ENCODE measurements at regions not wholly inside any gene's neighbourhood (a gene's known extent, or its start where the extent isn't known, plus 50 kb on each side); places are given as distances from the start of the nearest gene placed in this dataset.
A peak's percentile ranks its signal among the peaks of the same experiment; 100 is the strongest.

DNA sequence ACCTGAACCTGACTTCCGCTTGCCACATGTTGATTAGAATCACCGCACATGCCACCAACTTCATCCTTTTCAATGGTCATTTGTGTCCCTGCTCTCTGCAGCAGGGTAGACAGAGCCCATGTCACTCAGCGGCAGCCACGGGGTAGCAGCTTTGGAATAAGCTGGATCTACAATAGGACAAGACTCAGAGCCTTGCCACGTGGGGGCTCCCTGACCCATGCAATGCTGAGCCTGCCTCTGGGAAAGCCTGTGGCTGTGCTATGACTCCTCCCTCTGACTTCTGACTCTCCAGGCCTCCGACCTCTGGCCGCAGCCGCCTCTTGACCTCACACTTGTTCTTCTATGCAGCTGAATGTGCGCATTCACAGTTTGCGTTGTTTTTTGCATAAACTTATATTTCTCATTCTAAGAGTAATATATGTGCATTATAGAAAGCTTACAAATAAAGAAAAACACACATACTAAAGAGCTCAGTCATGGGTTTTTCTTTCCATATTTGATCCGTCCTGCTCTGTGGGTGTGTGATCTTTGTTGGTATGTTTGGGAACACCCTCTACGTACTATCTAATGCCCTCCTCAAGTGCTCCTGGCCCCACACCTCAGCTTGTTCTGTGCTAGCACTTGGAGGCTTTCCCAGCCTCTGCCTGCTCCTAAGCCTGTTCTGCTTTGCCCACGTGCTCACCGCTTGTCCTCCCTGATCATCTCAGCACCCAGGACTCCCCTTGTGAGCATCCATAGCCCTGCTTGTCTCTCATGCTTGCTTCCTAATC, 198.0 kb upstream of the MKI67 start:
- peak; percentile 92 for TF ChIP-seq ZSCAN22 (CRISPR knock-in tag; IDR thresholded peaks at IDR 0.05)
- TF ChIP-seq STAG1 (CRISPR knock-in tag; IDR thresholded peaks at IDR 0.05): peak; percentile 70
- no peak for TF ChIP-seq ZFP90 (CRISPR knock-in tag; IDR thresholded peaks at IDR 0.05; ENCODE audit: borderline replicate concordance)
- TF ChIP-seq, protein P1, sequence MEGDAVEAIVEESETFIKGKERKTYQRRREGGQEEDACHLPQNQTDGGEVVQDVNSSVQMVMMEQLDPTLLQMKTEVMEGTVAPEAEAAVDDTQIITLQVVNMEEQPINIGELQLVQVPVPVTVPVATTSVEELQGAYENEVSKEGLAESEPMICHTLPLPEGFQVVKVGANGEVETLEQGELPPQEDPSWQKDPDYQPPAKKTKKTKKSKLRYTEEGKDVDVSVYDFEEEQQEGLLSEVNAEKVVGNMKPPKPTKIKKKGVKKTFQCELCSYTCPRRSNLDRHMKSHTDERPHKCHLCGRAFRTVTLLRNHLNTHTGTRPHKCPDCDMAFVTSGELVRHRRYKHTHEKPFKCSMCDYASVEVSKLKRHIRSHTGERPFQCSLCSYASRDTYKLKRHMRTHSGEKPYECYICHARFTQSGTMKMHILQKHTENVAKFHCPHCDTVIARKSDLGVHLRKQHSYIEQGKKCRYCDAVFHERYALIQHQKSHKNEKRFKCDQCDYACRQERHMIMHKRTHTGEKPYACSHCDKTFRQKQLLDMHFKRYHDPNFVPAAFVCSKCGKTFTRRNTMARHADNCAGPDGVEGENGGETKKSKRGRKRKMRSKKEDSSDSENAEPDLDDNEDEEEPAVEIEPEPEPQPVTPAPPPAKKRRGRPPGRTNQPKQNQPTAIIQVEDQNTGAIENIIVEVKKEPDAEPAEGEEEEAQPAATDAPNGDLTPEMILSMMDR (CRISPR knock-in tag; IDR thresholded peaks at IDR 0.05): peak; percentile 56
- H3K4me2 ChIP-seq (ENCODE audit: low read depth, low read length): no peak overlapping the region
- DNase-seq (ENCODE audit: low spot score) (peak; percentile 18), ATAC-seq (peak; percentile 93), FAIRE-seq (no peak)
- 0 out of 5 replicates have a peak, but pooled peaks cover 0 to 3% of the 10 kb centered on the region in 2 experiments for H3K27me3 ChIP-seq (ENCODE audit: control insufficient read depth in 1 of 2, insufficient read depth in 2 of 2, low read length in 2 of 2)
- in situ Hi-C loops (cut with HindIII; ENCODE audit: extremely low pct_ligation_motif_present, low pct_unique_long_range_greater_than_20kb) (no loop called here), intact Hi-C loops (cut with micrococcal nuclease; ENCODE audit: unreplicated experiment) (no loop called here)
- no peak overlapping the region for H3K4me3 ChIP-seq (replicated peaks in 1 of 3; ENCODE audit: insufficient read depth in 1 of 3, low read depth in 2 of 3, low read length in 3 of 3)
- no peaks in the 10 kb centered on the region for H3K36me3 ChIP-seq (replicated peaks in 1 of 2; ENCODE audit: control insufficient read depth in 1 of 2, insufficient read depth in 2 of 2, low read length in 2 of 2)
- no TSS peak for BruUV-seq (replicated peaks)
- no peak overlapping the region for H2AFZ ChIP-seq (ENCODE audit: low read length)
- H3K79me2 ChIP-seq (ENCODE audit: insufficient read depth, low read length): no peaks in the 10 kb centered on the region
- CTCF ChIA-PET (ENCODE audit: low intra/inter-chr PET ratio, low total read pairs): interaction anchor here (1.9 kb wide), 1 partner anchor 206 kb away, joined by 6 read pairs; no protein-coding TSS in a partner anchor
- H4K20me1 ChIP-seq (ENCODE audit: insufficient read depth, low read length): no peaks in the 10 kb centered on the region
- POLR2A ChIA-PET: no interaction called here
- H3K9ac ChIP-seq (ENCODE audit: insufficient read depth, low read depth, low read length): no peak overlapping the region
- peaks cover 19% of the 10 kb centered on the region for H3K9me3 ChIP-seq (ENCODE audit: low read length)
- 46% methylated on average over 13 of the region's 14 CpGs for WGBS (ENCODE audit: low lambda C conversion rate)
- no peaks in the 10 kb centered on the region for H3K4me1 ChIP-seq (ENCODE audit: insufficient read depth, low read length)
- H3K27ac ChIP-seq (ENCODE audit: extremely low read length, insufficient read depth, low read length): no peak overlapping the region

DNA sequence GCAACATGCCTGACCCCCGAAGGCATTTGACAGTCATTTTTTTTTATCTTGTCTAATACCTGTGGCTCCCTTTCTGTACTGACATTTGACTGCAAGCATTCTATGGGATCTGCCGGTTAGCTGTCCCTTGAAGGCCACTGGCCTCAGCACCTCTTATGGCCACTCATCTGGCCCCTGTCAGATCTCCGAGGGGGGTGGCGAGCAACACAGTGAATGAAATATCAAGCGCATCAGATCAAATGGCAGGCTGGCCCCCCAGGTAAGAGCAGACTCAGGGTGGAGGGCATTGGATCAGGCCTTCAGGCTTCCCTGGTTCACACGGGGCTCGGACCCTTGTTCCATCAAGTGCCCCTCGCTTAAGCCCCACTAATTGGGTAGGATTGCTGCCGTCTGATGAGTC, 199.6 kb upstream of the MKI67 start:
- H3K27me3 ChIP-seq (ENCODE audit: control insufficient read depth in 1 of 2, insufficient read depth in 2 of 2, low read length in 2 of 2): 0 out of 5 replicates have a peak, but pooled peaks cover 0 to 3% of the 10 kb centered on the region in 2 experiments
- POLR2A ChIA-PET: no interaction called here
- no TSS peak for BruUV-seq (replicated peaks)
- TF ChIP-seq ZNF782 (CRISPR knock-in tag; IDR thresholded peaks at IDR 0.05; ENCODE audit: borderline replicate concordance) (no peak), ZNF616 (CRISPR knock-in tag; IDR thresholded peaks at IDR 0.05; ENCODE audit: low read depth) (no peak)
- TF ChIP-seq, protein P2, sequence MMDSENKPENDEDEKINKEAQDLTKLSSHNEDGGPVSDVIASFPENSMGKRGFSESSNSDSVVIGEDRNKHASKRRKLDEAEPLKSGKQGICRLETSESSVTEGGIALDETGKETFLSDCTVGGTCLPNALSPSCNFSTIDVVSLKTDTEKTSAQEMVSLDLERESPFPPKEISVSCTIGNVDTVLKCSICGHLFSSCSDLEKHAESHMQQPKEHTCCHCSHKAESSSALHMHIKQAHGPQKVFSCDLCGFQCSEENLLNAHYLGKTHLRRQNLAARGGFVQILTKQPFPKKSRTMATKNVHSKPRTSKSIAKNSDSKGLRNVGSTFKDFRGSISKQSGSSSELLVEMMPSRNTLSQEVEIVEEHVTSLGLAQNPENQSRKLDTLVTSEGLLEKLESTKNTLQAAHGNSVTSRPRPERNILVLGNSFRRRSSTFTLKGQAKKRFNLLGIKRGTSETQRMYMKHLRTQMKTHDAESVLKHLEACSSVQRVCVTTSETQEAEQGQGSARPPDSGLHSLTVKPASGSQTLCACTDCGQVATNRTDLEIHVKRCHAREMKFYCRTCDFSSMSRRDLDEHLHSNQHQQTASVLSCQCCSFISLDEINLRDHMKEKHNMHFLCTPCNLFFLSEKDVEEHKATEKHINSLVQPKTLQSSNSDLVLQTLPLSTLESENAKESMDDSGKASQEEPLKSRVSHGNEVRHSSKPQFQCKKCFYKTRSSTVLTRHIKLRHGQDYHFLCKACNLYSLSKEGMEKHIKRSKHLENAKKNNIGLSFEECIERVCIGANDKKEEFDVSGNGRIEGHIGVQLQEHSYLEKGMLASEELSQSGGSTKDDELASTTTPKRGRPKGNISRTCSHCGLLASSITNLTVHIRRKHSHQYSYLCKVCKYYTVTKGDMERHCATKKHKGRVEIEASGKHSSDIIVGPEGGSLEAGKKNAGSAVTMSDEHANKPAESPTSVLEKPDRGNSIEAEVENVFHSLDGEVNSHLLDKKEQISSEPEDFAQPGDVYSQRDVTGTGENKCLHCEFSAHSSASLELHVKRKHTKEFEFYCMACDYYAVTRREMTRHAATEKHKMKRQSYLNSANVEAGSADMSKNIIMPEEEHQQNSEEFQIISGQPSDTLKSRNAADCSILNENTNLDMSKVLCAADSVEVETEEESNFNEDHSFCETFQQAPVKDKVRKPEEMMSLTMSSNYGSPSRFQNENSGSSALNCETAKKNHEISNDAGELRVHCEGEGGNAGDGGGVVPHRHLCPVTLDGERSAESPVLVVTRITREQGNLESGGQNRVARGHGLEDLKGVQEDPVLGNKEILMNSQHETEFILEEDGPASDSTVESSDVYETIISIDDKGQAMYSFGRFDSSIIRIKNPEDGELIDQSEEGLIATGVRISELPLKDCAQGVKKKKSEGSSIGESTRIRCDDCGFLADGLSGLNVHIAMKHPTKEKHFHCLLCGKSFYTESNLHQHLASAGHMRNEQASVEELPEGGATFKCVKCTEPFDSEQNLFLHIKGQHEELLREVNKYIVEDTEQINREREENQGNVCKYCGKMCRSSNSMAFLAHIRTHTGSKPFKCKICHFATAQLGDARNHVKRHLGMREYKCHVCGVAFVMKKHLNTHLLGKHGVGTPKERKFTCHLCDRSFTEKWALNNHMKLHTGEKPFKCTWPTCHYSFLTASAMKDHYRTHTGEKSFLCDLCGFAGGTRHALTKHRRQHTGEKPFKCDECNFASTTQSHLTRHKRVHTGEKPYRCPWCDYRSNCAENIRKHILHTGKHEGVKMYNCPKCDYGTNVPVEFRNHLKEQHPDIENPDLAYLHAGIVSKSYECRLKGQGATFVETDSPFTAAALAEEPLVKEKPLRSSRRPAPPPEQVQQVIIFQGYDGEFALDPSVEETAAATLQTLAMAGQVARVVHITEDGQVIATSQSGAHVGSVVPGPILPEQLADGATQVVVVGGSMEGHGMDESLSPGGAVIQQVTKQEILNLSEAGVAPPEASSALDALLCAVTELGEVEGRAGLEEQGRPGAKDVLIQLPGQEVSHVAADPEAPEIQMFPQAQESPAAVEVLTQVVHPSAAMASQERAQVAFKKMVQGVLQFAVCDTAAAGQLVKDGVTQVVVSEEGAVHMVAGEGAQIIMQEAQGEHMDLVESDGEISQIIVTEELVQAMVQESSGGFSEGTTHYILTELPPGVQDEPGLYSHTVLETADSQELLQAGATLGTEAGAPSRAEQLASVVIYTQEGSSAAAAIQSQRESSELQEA (CRISPR knock-in tag; IDR thresholded peaks at IDR 0.05; ENCODE audit: not compliant biosample characterization): no peak

More for the DNA sequence above, 199.6 kb upstream of the MKI67 start:
- ATAC-seq (no peak), DNase-seq (ENCODE audit: low spot score) (no peak), FAIRE-seq (no peak)
- no peaks in the 10 kb centered on the region for H3K79me2 ChIP-seq (ENCODE audit: insufficient read depth, low read length)
- in situ Hi-C loops (cut with HindIII; ENCODE audit: extremely low pct_ligation_motif_present, low pct_unique_long_range_greater_than_20kb) (no loop called here), intact Hi-C loops (cut with micrococcal nuclease; ENCODE audit: unreplicated experiment) (no loop called here)
- H3K4me2 ChIP-seq (ENCODE audit: low read depth, low read length): no peak overlapping the region
- no peak overlapping the region for H3K27ac ChIP-seq (ENCODE audit: extremely low read length, insufficient read depth, low read length)
- H3K4me3 ChIP-seq (replicated peaks in 1 of 3; ENCODE audit: insufficient read depth in 1 of 3, low read depth in 2 of 3, low read length in 3 of 3): no peak overlapping the region
- CTCF ChIA-PET (ENCODE audit: low intra/inter-chr PET ratio, low total read pairs): no interaction called here
- 13% methylated on average over 5 of the region's 9 CpGs for WGBS (ENCODE audit: low lambda C conversion rate)
- H3K9me3 ChIP-seq (ENCODE audit: low read length): peaks cover 19% of the 10 kb centered on the region
- no peaks in the 10 kb centered on the region for H4K20me1 ChIP-seq (ENCODE audit: insufficient read depth, low read length)
- no peaks in the 10 kb centered on the region for H3K4me1 ChIP-seq (ENCODE audit: insufficient read depth, low read length)
- no peak overlapping the region for H2AFZ ChIP-seq (ENCODE audit: low read length)
- H3K9ac ChIP-seq (ENCODE audit: insufficient read depth, low read depth, low read length): no peak overlapping the region
- no peaks in the 10 kb centered on the region for H3K36me3 ChIP-seq (replicated peaks in 1 of 2; ENCODE audit: control insufficient read depth in 1 of 2, insufficient read depth in 2 of 2, low read length in 2 of 2)

All from HepG2 (cell line).